Muscle of leg (tissue), 3 donors: ENCODE measurements at regions not wholly inside any gene's neighbourhood (a gene's known extent, or its start where the extent isn't known, plus 50 kb on each side); places are given as distances from the start of the nearest gene placed in this dataset.

Experiments used
- DNase-seq: peaks from one replicate; pipeline ENCODE4 v3.0.0; 2013
- H3K27ac ChIP-seq: one replicate; pipeline ENCODE4 v1.5.1; 2013; ENCODE audit warnings: mild to moderate bottlenecking, low read length, control low read depth
- H3K27me3 ChIP-seq: one replicate; pipeline ENCODE4 v1.6.1; 2013; ENCODE audit warnings: low read length; ENCODE audit not compliant: control insufficient read depth, insufficient read depth
- H3K36me3 ChIP-seq: one replicate; pipeline ENCODE4 v1.6.1; 2013; ENCODE audit warnings: low read length; ENCODE audit not compliant: control insufficient read depth, insufficient read depth
- H3K4me1 ChIP-seq: one replicate; pipeline ENCODE4 v1.6.1; 2013; ENCODE audit warnings: low read length; ENCODE audit not compliant: control insufficient read depth, insufficient read depth
- H3K4me3 ChIP-seq: one replicate; pipeline ENCODE4 v1.5.1; 2013; ENCODE audit warnings: low read length, control low read depth
- H3K9me3 ChIP-seq: replicated peaks from 2 replicates; pipeline ENCODE4 v1.6.1; 2013; ENCODE audit warnings: low read depth, low read length; ENCODE audit not compliant: control insufficient read depth
- WGBS: methylation state at CpG from one replicate; pipeline ENCODE4 v1.1.5; 2013; ENCODE audit warnings: missing lambda C conversion rate; ENCODE audit not compliant: insufficient coverage; 5-methylcytosine and 5-hydroxymethylcytosine counted together

GRCh38 chr12:127767656-127768055, 499.3 kb upstream of the TMEM132C start:
- no peaks in the 10 kb centered on the region for H3K36me3 ChIP-seq
- H3K27me3 ChIP-seq = no peaks in the 10 kb centered on the region
- WGBS = 60% methylated on average over 1 of the region's 1 CpG
- no peaks in the 10 kb centered on the region for H3K9me3 ChIP-seq
- H3K4me3 ChIP-seq = no peak overlapping the region
- no peaks in the 10 kb centered on the region for H3K4me1 ChIP-seq
- no peak for DNase-seq
- no peak overlapping the region for H3K27ac ChIP-seq

DNA sequence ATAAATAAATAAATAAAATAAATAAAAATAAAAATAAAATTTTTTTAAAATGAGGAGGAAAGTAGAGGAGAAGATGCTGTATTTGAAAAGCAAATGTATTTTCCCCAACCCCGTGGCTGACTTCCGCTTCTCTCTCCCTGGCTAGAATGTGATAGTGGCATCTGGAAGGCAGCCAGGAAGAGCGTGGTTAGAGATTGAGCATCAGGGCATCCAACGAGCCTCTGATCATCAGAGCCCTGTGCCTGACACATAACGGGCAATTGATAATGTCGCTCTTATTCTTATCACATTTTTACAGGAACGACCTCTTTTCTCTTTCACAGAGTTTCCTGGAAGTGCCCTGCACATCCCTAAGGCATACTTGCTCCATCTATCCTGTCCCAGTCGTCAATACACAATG, 496.9 kb upstream of the TMEM132C start:
- no peak for DNase-seq
- no peak overlapping the region for H3K4me3 ChIP-seq
- WGBS = 93% methylated on average over 6 of the region's 8 CpGs

DNA sequence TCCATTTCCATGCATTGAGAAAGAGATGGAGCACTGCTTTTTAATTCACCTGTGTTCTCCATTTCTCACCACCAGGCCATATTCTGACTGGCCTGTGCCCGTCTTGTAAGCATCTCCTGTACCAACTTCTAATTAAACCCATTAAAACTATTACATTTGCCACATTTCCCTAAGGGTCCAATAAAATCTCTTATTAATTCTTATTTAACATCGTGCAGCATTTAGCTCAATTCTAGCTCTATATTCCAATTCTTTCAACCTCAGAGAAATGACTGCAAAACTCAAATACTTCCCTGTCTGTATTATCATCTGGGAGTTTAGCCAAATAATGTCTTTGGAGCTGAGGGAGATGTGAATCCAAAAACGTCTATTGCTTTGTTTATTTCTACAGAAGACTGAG, 495.4 kb upstream of the TMEM132C start:
- no peaks in the 10 kb centered on the region for H3K4me1 ChIP-seq
- 29% methylated on average over 2 of the region's 3 CpGs for WGBS
- no peaks in the 10 kb centered on the region for H3K27me3 ChIP-seq
- DNase-seq = peak; percentile 25
- H3K4me3 ChIP-seq = no peak overlapping the region
- H3K36me3 ChIP-seq = no peaks in the 10 kb centered on the region
- H3K9me3 ChIP-seq = no peaks in the 10 kb centered on the region
- H3K27ac ChIP-seq = no peak overlapping the region

More for the DNA sequence above, 496.9 kb upstream of the TMEM132C start:
- Histone ChIP-seq H3K9me3 (no peaks in the 10 kb centered on the region), H3K4me1 (no peaks in the 10 kb centered on the region), H3K36me3 (no peaks in the 10 kb centered on the region), H3K27me3 (no peaks in the 10 kb centered on the region), H3K27ac (no peak overlapping the region)

DNA sequence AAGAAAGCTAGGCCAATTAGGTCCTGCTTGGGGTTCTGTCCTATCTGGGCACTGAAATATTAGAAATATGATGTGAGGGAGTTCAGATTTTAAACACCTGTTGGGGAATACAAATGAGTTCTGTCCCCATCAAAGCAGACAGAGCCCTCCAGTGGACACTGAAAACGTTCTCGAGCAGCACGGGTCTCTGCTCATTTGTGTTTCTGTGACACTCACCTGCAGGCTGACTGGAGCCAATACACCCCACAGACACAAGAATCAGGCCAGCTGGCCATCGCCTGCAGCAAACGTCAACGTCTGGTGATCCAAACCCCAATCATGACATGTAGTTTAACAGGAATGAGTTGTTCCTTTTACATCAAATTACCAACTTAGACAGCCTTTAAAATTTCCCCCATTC, 493.4 kb upstream of the TMEM132C start:
- 5% methylated on average over 3 of the region's 6 CpGs for WGBS
- no peaks in the 10 kb centered on the region for H3K9me3 ChIP-seq
- no peaks in the 10 kb centered on the region for H3K4me1 ChIP-seq
- H3K27me3 ChIP-seq = no peaks in the 10 kb centered on the region
- DNase-seq = no peak
- no peak overlapping the region for H3K4me3 ChIP-seq
- H3K27ac ChIP-seq = no peak overlapping the region
- H3K36me3 ChIP-seq = no peaks in the 10 kb centered on the region

DNA sequence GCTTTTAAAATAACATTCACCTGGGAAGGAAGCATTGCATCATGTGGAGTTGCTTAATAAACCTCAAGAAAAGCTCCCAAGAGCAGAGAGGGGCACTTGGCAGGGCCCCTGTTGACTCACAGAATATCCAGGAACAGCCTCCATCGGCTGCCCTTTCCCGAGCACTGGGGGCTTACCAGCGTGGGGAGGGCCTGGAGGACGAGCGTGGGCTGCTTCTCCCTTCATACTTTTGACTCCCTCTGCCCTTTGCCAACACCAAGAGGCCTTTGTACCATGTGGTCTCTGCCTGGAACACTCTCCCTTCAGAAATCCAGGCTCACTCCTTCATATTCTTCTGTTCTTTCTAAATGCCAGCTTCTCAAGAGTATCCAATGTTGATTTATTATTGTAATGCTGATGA, 492.1 kb upstream of the TMEM132C start:
- H3K27ac ChIP-seq = no peak overlapping the region
- no peak overlapping the region for H3K4me3 ChIP-seq
- H3K27me3 ChIP-seq = no peaks in the 10 kb centered on the region
- no peak for DNase-seq
- 58% methylated on average over 5 of the region's 5 CpGs for WGBS
- no peaks in the 10 kb centered on the region for H3K4me1 ChIP-seq
- H3K9me3 ChIP-seq = no peaks in the 10 kb centered on the region
- no peaks in the 10 kb centered on the region for H3K36me3 ChIP-seq

- H3K9me3 ChIP-seq = no peaks in the 10 kb centered on the region
- WGBS = 71% methylated on average over 7 of the region's 12 CpGs
- H3K4me3 ChIP-seq = no peak overlapping the region
Measured at GRCh38 chr12:127779301-127780045, 487.5 kb upstream of the TMEM132C start.

GRCh38 chr12:127780881-127781280, 486.1 kb upstream of the TMEM132C start:
- peaks cover 4% of the 10 kb centered on the region for H3K4me1 ChIP-seq
- H3K27me3 ChIP-seq = no peaks in the 10 kb centered on the region
- H3K36me3 ChIP-seq = no peaks in the 10 kb centered on the region
- no peak for DNase-seq
- no peak overlapping the region for H3K4me3 ChIP-seq
- H3K9me3 ChIP-seq = no peaks in the 10 kb centered on the region
- H3K27ac ChIP-seq = no peak overlapping the region
- no CpG with 5 or more reads among the region's 6 CpGs for WGBS

More at GRCh38 chr12:127779301-127780045, 487.5 kb upstream of the TMEM132C start:
- H3K36me3 ChIP-seq = no peaks in the 10 kb centered on the region
- no peaks in the 10 kb centered on the region for H3K27me3 ChIP-seq
- H3K4me1 ChIP-seq = no peaks in the 10 kb centered on the region
- no peak for DNase-seq
- no peak overlapping the region for H3K27ac ChIP-seq

DNA sequence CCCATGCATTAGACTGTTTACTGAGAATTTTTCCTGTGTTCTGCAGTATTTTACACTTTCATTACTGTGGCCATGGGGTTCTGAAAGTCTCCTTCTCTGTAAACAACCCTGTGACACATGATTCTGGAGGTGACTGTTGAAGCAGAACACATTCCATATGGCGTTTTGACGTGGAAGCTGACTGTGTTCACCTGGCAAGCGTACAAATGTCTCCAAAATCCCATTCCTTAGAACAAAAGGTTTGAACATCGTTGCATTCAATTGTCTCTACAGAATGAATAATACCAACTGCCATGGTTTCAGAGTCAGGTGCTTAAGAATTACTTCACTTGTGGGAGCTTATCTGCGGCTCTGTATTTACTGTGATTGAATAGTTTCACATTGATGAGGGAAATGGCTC, 485.6 kb upstream of the TMEM132C start:
- no peaks in the 10 kb centered on the region for H3K36me3 ChIP-seq
- H3K4me1 ChIP-seq = peaks cover 4% of the 10 kb centered on the region
- no peaks in the 10 kb centered on the region for H3K9me3 ChIP-seq
- H3K27ac ChIP-seq = no peak overlapping the region
- no peak for DNase-seq
- 60% methylated on average over 3 of the region's 5 CpGs for WGBS
- no peaks in the 10 kb centered on the region for H3K27me3 ChIP-seq
- H3K4me3 ChIP-seq = no peak overlapping the region

- no peak overlapping the region for H3K4me3 ChIP-seq
- H3K36me3 ChIP-seq = no peaks in the 10 kb centered on the region
- H3K27ac ChIP-seq = no peak overlapping the region
- no peaks in the 10 kb centered on the region for H3K9me3 ChIP-seq
- 24% methylated on average over 4 of the region's 5 CpGs for WGBS
- DNase-seq = peak; percentile 89
- H3K4me1 ChIP-seq = peaks cover 4% of the 10 kb centered on the region
- no peaks in the 10 kb centered on the region for H3K27me3 ChIP-seq
Measured at GRCh38 chr12:127785540-127785939, 481.4 kb upstream of the TMEM132C start.

GRCh38 chr12:127785986-127786590, 480.9 kb upstream of the TMEM132C start:
- peak overlapping the region; percentile 31 for H3K27ac ChIP-seq
- peak; percentile 29 for DNase-seq
- no peaks in the 10 kb centered on the region for H3K27me3 ChIP-seq
- 76% methylated on average over 2 of the region's 8 CpGs for WGBS
- H3K9me3 ChIP-seq = no peaks in the 10 kb centered on the region
- H3K4me1 ChIP-seq = peaks cover 4% of the 10 kb centered on the region
- no peak overlapping the region for H3K4me3 ChIP-seq
- no peaks in the 10 kb centered on the region for H3K36me3 ChIP-seq
